ENCODE measurements at regions not wholly inside any gene's neighbourhood (a gene's known extent, or its start where the extent isn't known, plus 50 kb on each side); places are given as distances from the start of the nearest gene placed in this dataset.

DNA sequence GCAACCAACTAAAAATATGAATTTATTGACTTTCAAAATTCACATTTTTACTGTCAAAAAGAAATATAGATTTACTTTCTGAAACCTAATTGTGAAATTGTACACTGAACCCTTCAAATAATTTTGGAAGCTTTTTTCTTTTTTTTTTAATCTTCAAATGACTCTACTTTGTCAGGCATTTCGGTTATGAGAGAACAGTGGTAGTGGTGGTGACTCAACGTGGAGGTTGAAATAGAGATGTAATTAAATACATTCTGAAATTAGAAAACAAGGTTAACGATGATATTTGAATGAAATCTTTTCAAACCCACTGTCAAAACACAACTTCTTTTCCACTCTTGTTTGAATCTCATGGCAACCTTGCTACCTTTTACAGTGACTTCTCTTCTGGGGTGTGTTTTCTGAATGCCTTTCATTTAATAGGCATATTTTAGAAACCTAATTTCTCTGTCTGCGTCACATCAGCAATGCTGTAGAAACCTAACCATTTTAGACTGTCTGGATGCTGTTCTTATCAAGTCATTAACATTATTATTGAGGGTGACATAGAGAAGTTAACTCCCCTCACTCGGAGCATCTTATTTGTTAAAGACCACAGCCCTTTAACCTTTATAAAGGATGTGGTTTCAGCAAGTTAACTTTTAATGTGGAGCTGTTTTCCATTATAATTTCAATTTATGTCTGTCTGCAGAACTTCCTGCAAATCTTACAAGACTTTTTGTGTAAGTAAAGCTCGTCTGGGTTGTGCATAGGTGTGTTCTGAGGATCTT, 136.8 kb downstream of the PCDH7 start:
- ATAC-seq (no peak), DNase-seq (no peak)
- H3K36me3 ChIP-seq = no peaks in the 10 kb centered on the region
- TF ChIP-seq, protein P1, sequence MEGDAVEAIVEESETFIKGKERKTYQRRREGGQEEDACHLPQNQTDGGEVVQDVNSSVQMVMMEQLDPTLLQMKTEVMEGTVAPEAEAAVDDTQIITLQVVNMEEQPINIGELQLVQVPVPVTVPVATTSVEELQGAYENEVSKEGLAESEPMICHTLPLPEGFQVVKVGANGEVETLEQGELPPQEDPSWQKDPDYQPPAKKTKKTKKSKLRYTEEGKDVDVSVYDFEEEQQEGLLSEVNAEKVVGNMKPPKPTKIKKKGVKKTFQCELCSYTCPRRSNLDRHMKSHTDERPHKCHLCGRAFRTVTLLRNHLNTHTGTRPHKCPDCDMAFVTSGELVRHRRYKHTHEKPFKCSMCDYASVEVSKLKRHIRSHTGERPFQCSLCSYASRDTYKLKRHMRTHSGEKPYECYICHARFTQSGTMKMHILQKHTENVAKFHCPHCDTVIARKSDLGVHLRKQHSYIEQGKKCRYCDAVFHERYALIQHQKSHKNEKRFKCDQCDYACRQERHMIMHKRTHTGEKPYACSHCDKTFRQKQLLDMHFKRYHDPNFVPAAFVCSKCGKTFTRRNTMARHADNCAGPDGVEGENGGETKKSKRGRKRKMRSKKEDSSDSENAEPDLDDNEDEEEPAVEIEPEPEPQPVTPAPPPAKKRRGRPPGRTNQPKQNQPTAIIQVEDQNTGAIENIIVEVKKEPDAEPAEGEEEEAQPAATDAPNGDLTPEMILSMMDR (IDR thresholded peaks at IDR 0.05 in 4 of 5, conservative IDR thresholded peaks at IDR 0.05 in 1 of 5) = no peak
- TF ChIP-seq POLR2A (IDR thresholded peaks at IDR 0.05) = no peak
- H3K27ac ChIP-seq = no peak overlapping the region
- no peaks in the 10 kb centered on the region for H3K4me1 ChIP-seq
- H3K9me3 ChIP-seq = no peaks in the 10 kb centered on the region
- no peak overlapping the region for H3K4me3 ChIP-seq
- intact Hi-C loops (cut with DNase I; ENCODE audit: low total_unique reads) = no loop called here
- in situ Hi-C loops (cut with MboI; ENCODE audit: low sequenced_read_pairs in 4 of 4) = no loop called here
- H3K27me3 ChIP-seq = no peaks in the 10 kb centered on the region

DNA sequence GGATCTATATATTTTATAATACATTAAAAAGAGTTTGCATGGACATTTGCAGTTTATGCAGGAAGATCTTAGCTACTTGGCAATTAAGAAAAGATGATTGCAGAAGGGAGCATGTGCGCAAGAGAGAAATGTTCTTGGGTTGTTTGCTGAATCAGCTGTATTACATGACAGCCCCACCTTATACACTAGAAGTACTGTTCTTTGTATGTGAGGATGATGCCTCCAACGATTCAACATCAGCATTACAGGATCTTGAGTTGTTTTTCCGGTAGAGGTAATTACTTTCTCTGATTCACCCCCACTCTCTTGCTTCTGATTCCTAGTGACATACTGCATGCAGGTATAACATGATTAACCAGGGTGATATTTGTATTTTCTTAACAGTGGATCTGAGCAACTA, 140.8 kb downstream of the PCDH7 start:
- Histone ChIP-seq H3K27ac (no peak overlapping the region), H3K4me1 (no peaks in the 10 kb centered on the region), H3K36me3 (no peaks in the 10 kb centered on the region), H3K4me3 (no peak overlapping the region), H3K27me3 (no peaks in the 10 kb centered on the region), H3K9me3 (no peaks in the 10 kb centered on the region)
- no peak for TF ChIP-seq POLR2A (IDR thresholded peaks at IDR 0.05)
- TF ChIP-seq, protein P1 (IDR thresholded peaks at IDR 0.05 in 4 of 5, conservative IDR thresholded peaks at IDR 0.05 in 1 of 5) = no peak
- intact Hi-C loops (cut with DNase I; ENCODE audit: low total_unique reads) (no loop called here), in situ Hi-C loops (cut with MboI; ENCODE audit: low sequenced_read_pairs in 4 of 4) (no loop called here)
- no peak for ATAC-seq
- DNase-seq = no peak

GRCh38 chr4:30862196-30862595, 142.0 kb downstream of the PCDH7 start:
- H3K27ac ChIP-seq = no peak overlapping the region
- no peaks in the 10 kb centered on the region for H3K4me1 ChIP-seq
- H3K27me3 ChIP-seq = no peaks in the 10 kb centered on the region
- intact Hi-C loops (cut with DNase I; ENCODE audit: low total_unique reads) = no loop called here
- no peak for ATAC-seq
- in situ Hi-C loops (cut with MboI; ENCODE audit: low sequenced_read_pairs in 4 of 4) = no loop called here
- H3K9me3 ChIP-seq = no peaks in the 10 kb centered on the region
- H3K36me3 ChIP-seq = no peaks in the 10 kb centered on the region
- no peak for TF ChIP-seq POLR2A (IDR thresholded peaks at IDR 0.05)
- TF ChIP-seq, protein P1 (IDR thresholded peaks at IDR 0.05 in 4 of 5, conservative IDR thresholded peaks at IDR 0.05 in 1 of 5) = no peak
- no peak for DNase-seq
- H3K4me3 ChIP-seq = no peak overlapping the region

DNA sequence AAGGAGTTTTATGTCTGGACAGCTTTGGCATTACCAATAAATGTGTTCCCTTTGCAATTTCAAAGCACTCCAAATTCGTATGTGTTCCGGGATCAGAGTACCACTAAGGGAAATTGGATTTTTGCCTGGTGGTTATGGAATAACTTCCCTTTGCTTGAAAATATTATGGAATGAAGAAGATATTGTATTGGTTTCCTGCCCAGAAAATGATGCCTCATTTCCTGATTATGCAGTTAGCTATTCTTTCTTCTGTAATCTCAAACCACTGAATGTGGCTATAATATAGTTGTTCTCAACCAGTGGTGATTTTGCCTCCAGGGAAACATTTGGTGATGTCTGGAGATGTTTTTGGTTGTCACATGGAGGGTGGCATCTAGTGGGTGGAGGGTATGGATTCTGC, 142.9 kb downstream of the PCDH7 start:
- Histone ChIP-seq H3K9me3 (no peaks in the 10 kb centered on the region), H3K36me3 (no peaks in the 10 kb centered on the region), H3K27ac (no peak overlapping the region), H3K4me3 (no peak overlapping the region), H3K27me3 (no peaks in the 10 kb centered on the region), H3K4me1 (no peaks in the 10 kb centered on the region)
- DNase-seq (no peak), ATAC-seq (no peak)
- in situ Hi-C loops (cut with MboI; ENCODE audit: low sequenced_read_pairs in 4 of 4) (no loop called here), intact Hi-C loops (cut with DNase I; ENCODE audit: low total_unique reads) (no loop called here)
- TF ChIP-seq, protein P1 (IDR thresholded peaks at IDR 0.05 in 4 of 5, conservative IDR thresholded peaks at IDR 0.05 in 1 of 5) = no peak
- TF ChIP-seq POLR2A (IDR thresholded peaks at IDR 0.05) = no peak

DNA sequence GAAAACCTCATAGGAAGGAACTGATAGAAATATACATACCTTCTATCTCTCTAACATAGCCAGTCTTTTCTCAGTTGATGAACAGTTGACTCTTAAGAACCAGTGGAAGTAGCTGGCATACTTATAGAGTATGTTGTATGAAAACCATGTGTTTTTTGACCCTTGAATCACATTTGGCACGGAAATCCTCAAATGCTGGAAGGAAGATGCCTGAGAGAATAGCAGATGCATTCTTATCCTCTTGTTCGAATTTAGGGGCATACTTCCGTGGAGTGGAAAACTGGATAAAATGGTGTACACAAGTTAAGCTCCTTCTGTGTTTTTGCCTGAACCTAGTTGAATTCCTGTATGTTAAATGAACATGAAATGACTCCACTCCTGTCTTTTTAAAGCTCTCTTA, 145.5 kb downstream of the PCDH7 start:
- H3K27ac ChIP-seq = no peak overlapping the region
- no peaks in the 10 kb centered on the region for H3K4me1 ChIP-seq
- H3K27me3 ChIP-seq = no peaks in the 10 kb centered on the region
- H3K36me3 ChIP-seq = no peaks in the 10 kb centered on the region
- no peak overlapping the region for H3K4me3 ChIP-seq
- in situ Hi-C loops (cut with MboI; ENCODE audit: low sequenced_read_pairs in 4 of 4) (no loop called here), intact Hi-C loops (cut with DNase I; ENCODE audit: low total_unique reads) (no loop called here)
- DNase-seq (no peak), ATAC-seq (no peak)
- TF ChIP-seq, protein P1 (IDR thresholded peaks at IDR 0.05 in 4 of 5, conservative IDR thresholded peaks at IDR 0.05 in 1 of 5) = no peak
- TF ChIP-seq POLR2A (IDR thresholded peaks at IDR 0.05) = no peak
- H3K9me3 ChIP-seq = no peaks in the 10 kb centered on the region
